MM.1S (cell line): ENCODE measurements at regions not wholly inside any gene's neighbourhood (a gene's known extent, or its start where the extent isn't known, plus 50 kb on each side); places are given as distances from the start of the nearest gene placed in this dataset.

Experiments
- EZH2phosphoT487 ChIP-seq: fragments of 300-600 bp; sonication (generic); IDR thresholded peaks from 2 replicates; pipeline ENCODE4 v1.6.1; 2018; ENCODE audit warnings: antibody characterized with exemption, low read length
- TF ChIP-seq, protein P1 (sequence below): fragments of 300-600 bp; sonication (generic); IDR thresholded peaks from 2 replicates; pipeline ENCODE4 v1.5.1; 2016; ENCODE audit warnings: antibody characterized with exemption, low read length, mixed read lengths

DNA sequence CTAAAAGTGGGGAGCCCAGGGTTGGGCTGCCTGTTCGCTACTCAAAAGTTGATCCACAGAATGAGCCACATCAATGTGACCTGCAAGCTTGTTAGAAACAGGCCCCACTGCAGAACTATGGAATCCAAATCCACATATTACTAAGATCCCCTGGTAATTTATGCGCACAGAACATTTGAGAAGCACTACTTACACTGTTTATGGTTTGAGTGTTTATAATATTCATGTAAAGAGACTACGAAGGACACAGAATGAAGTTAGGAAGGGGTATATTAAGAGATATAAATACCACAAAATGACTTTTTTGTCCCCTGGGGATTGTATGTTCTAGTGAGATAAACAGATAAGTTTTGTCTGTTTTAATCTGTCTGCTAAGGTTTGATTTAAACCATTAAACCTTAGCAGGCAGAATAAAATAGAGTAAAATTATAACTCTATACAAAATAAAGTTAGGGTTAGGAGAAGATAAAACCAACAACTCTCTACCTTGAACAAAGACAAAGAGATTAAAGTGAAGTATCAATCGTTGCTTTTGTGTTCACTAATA lies 666.9 kb upstream of the SOX9 start:
- TF ChIP-seq, protein P1, sequence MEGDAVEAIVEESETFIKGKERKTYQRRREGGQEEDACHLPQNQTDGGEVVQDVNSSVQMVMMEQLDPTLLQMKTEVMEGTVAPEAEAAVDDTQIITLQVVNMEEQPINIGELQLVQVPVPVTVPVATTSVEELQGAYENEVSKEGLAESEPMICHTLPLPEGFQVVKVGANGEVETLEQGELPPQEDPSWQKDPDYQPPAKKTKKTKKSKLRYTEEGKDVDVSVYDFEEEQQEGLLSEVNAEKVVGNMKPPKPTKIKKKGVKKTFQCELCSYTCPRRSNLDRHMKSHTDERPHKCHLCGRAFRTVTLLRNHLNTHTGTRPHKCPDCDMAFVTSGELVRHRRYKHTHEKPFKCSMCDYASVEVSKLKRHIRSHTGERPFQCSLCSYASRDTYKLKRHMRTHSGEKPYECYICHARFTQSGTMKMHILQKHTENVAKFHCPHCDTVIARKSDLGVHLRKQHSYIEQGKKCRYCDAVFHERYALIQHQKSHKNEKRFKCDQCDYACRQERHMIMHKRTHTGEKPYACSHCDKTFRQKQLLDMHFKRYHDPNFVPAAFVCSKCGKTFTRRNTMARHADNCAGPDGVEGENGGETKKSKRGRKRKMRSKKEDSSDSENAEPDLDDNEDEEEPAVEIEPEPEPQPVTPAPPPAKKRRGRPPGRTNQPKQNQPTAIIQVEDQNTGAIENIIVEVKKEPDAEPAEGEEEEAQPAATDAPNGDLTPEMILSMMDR: no peak
- no peak for TF ChIP-seq EZH2phosphoT487
